ENCODE measurements at regions not wholly inside any gene's neighbourhood (a gene's known extent, or its start where the extent isn't known, plus 50 kb on each side); places are given as distances from the start of the nearest gene placed in this dataset.

- TF ChIP-seq, protein P1, sequence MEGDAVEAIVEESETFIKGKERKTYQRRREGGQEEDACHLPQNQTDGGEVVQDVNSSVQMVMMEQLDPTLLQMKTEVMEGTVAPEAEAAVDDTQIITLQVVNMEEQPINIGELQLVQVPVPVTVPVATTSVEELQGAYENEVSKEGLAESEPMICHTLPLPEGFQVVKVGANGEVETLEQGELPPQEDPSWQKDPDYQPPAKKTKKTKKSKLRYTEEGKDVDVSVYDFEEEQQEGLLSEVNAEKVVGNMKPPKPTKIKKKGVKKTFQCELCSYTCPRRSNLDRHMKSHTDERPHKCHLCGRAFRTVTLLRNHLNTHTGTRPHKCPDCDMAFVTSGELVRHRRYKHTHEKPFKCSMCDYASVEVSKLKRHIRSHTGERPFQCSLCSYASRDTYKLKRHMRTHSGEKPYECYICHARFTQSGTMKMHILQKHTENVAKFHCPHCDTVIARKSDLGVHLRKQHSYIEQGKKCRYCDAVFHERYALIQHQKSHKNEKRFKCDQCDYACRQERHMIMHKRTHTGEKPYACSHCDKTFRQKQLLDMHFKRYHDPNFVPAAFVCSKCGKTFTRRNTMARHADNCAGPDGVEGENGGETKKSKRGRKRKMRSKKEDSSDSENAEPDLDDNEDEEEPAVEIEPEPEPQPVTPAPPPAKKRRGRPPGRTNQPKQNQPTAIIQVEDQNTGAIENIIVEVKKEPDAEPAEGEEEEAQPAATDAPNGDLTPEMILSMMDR (IDR thresholded peaks at IDR 0.05) = no peak
- TF ChIP-seq POLR2A (IDR thresholded peaks at IDR 0.05) = no peak
Measured at GRCh38 chr3:154716170-154716569, 286.2 kb upstream of the GPR149 start.

All from lower leg skin (tissue), 3 donors.